GM21786 (cell line): ENCODE measurements at regions not wholly inside any gene's neighbourhood (a gene's known extent, or its start where the extent isn't known, plus 50 kb on each side); places are given as distances from the start of the nearest gene placed in this dataset.

ENCODE experiments used
- ATAC-seq: cut with Tn5 transposase; IDR thresholded peaks from one replicate; pipeline ENCODE4 v1.9.1; 2021; ENCODE audit not compliant: unreplicated experiment

DNA sequence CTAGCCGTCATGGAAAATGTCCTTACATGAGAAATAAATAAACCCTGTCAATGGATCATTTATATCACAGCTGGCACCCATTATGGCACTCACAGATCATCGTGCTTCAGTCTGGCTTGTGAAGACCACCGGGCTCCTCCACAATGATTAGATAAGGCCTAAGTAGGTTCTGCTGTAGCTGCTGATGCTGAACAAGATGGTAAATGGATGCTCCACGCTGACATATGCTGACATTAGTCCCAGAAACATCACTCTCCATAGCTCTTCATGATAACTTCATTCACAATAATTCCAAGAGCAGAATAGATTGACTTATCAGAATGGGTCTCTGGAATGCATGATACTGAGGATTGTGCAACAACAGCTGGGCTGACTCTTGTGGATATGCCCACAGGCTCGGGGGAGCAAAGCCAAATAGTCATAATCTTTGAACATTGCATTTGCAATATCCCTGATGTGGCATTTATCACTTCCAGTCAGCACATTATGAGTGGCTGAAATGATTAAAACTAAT lies 63.8 kb upstream of the RXFP2 start:
- ATAC-seq: no peak

DNA sequence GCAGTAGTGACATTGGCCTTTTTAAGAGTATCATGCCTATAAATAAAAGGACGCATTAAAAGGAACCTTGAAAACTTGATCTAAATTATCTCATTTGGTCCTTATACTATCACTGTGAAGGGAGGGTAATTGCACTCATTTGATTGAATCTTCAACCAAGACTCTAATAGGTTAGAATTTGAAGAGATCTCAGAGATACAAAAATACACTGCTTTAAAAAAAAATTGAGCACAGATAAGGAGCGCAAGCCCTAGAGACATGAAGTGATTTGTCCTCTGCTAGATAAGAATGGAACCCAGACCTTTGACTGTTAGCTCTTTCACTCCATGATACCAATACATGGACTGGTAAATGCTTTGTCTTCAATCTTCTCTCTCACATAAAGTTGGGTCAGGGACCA lies 58.2 kb upstream of the RXFP2 start:
- no peak for ATAC-seq

DNA sequence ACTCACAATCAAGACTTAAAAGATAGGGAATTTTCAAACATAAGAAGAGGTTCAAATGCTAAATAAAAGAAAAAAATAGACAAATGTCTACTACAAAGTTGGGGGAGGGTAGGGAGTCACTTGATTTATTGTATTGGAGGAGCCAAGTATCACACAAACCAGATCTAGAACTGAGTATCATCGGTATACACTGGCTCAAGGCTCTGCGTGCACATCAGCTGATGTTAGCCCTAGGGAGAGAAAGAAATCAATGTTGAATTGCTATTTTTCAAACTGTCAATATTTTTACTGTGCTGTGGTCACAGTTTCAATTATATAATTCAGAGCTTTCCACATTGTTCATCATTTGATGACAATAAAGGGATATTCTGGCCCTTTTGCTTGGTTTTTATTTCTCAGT lies 54.9 kb upstream of the RXFP2 start:
- ATAC-seq: no peak

DNA sequence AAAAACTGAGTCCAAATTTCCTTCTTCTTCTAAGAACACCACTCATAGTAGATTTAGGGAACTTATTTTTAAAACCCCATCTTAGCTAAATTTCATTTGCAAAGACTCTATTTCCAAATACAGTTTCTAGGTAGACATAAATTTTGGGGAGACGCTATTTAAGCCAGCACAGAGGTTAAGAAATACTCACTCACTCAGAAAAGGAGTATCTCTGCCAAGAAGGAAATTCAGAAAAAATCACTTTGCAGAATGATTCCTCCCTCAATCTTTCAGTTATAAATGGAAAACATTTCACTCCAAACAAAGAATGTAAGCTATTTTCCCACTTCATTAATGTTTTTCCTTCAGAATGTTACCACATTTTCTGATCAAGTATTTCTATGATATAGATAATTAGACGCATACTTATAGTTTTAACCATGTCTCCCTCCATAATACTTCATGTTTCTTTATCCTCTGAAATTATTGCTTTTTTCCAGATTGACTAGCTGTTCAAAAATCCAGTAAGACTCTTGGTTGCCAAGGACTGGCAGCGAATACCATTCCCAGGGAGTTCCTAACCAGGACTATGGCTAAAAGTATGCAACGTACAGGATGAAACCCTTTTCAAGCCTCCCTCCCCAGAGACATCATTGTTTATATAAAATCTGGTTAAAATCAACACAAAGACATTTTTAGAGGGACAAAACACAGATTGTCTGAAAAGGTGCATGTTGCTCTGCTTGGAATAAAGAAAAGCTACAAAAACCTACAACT lies 52.5 kb upstream of the RXFP2 start:
- ATAC-seq: no peak
